ENCODE measurements at regions not wholly inside any gene's neighbourhood (a gene's known extent, or its start where the extent isn't known, plus 50 kb on each side); places are given as distances from the start of the nearest gene placed in this dataset.

DNA sequence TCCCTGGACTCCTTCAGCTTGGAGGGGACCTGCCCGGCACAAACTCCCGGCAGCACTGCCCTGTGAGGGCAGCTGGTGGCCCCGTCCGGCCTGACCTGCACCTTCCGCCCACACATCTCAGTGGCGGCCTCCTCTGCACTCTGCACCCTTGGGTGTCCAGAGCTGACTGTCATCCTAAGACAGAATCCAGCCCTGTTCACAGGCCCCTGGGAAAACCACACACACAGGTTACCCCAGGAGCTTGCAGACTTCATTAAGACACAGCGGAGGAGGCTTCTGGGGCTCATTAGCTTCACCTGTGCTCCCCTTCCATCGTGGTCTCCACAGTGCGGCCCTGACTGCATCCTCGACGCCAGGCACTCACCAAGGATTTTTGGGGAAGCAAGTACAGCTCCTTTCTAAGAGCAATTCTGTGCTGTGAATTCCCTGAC lies 51.5 kb upstream of the SHH start:
- TF ChIP-seq CTCF (IDR thresholded peaks at IDR 0.05) (no peak), POLR2A (IDR thresholded peaks at IDR 0.05) (no peak), EP300 (IDR thresholded peaks at IDR 0.05) (no peak)
